HG02938 (cell line): ENCODE measurements at regions not wholly inside any gene's neighbourhood (a gene's known extent, or its start where the extent isn't known, plus 50 kb on each side); places are given as distances from the start of the nearest gene placed in this dataset.
"Not testable (repeated sequence)": the region's sequence is repeated elsewhere in the genome, so short reads cannot be mapped to it uniquely, and the experiment has no call there.

Experiments used
- ATAC-seq: cut with Tn5 transposase; IDR thresholded peaks from one replicate; pipeline ENCODE4 v1.9.1; 2021; ENCODE audit warnings: mild to moderate bottlenecking, moderate library complexity; ENCODE audit not compliant: unreplicated experiment

- ATAC-seq = not testable (repeated sequence)
These were observed 249.1 kb downstream of the GOLGA6L6 start for GRCh38 chr15:20292422-20293005.

- ATAC-seq = not testable (repeated sequence)
These were observed 250.0 kb downstream of the GOLGA6L6 start for GRCh38 chr15:20291616-20292015.

GRCh38 chr15:20290606-20291005, 251.0 kb downstream of the GOLGA6L6 start:
- ATAC-seq = not testable (repeated sequence)

DNA sequence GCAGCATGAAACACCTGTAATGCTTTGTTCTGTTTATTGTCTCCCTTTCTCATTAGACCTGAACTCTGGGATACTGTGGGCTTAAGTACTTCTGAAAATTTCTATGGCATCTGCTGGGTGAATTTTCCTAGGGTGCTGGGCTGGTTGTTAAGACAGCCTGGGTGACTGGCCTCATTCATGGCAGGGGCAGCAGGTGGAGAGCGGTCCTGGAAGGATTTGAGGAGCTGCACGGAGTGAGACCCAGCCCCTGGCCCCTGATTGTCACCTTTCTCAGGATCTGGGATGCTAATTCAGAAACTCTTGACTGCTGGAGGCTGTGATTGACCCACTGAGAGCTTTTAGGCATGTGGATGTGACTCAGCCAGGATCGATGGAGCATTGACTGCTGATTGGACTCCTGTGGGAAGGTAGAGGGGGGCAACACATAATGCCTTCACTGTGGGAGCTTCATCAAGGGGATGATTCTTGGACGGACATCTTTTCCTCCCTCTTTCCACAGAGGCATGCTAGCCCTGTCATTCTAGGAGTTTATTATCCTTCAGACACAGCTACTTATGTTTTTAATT, 252.0 kb downstream of the GOLGA6L6 start:
- not testable (repeated sequence) for ATAC-seq

GRCh38 chr15:20288800-20289537, 252.6 kb downstream of the GOLGA6L6 start:
- ATAC-seq = not testable (repeated sequence)

DNA sequence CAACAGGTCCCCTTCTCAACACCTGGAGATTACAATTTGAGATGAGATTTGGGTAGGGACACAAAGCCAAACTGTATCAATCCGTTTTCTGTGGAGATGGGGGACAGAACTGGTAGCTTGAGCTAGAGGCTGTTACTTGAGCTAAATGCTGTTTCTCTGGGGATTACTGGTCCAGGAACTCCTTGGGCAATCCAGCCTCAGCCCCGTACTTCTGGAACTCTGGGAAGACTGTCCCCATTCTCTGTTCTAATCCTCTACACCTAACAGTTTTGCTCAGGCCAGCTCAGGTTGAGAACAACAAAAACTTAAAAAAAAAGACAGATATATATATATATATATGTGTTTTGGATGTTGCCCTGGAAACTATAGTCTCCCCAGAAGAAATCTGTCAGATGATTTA, 255.0 kb downstream of the GOLGA6L6 start:
- ATAC-seq = not testable (repeated sequence)

DNA sequence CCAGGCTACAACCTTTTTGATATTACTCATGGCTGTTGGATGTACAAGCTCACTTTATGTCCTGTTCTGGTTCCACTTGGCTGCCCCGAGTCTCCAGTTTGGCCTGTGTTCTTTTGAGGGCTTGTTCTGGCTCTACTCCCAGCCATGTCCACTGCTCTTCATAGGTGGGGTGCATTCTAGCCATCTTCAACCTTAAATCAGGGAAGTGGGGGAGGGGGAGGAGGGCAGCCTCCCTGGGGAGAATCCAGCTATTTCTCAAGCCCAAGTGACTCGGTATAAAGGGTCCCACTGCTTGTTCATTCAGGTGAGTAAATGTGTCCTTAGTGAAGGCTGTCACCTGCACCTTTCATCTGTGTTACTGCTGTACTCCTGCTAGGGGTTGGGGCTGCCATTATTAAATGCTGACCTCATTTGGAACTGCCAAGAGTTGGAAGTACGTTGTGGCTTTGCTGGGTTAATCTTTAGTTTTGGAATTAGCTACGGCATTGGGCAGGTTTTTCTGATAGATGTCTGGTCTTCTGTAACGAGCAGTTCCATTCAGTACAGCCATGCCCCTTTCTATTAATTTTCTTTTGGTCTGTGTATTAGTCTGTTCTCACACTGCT, 255.8 kb downstream of the GOLGA6L6 start:
- not testable (repeated sequence) for ATAC-seq

DNA sequence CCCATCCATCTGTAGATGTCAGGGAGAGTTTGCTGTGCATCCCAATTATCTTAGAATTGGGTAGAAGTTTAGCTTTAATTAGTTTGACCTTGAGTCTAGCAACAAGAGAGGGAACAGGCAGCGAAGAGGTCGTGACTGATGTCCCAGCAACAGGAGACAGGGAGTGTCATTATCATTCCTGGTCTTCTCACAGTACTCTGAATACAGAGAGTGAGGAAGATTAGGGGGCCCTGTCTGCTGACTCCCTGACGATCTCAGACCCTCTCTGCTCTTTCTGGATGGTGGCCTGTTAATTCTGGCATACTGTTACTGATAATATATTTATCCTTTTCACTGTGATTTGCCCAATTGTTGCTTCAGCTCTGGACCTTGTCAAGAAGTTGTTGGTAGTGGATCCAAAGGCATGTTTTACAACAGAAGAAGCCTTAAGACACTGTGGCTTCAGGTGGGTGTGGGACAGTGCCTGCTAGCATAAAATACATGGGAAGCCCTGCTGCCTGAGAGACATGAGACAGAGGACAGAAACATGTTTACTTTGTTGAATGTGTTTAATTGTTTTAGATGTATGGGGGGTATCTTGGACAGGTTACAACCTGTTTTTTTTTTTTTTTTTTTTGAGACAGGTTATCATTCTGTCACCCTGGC, 256.6 kb downstream of the GOLGA6L6 start:
- not testable (repeated sequence) for ATAC-seq

GRCh38 chr15:20283651-20284050, 257.9 kb downstream of the GOLGA6L6 start:
- ATAC-seq = not testable (repeated sequence)

- ATAC-seq = not testable (repeated sequence)
These were observed 259.1 kb downstream of the GOLGA6L6 start for GRCh38 chr15:20282491-20282943.

GRCh38 chr15:20281567-20282275, 259.9 kb downstream of the GOLGA6L6 start:
- not testable (repeated sequence) for ATAC-seq

DNA sequence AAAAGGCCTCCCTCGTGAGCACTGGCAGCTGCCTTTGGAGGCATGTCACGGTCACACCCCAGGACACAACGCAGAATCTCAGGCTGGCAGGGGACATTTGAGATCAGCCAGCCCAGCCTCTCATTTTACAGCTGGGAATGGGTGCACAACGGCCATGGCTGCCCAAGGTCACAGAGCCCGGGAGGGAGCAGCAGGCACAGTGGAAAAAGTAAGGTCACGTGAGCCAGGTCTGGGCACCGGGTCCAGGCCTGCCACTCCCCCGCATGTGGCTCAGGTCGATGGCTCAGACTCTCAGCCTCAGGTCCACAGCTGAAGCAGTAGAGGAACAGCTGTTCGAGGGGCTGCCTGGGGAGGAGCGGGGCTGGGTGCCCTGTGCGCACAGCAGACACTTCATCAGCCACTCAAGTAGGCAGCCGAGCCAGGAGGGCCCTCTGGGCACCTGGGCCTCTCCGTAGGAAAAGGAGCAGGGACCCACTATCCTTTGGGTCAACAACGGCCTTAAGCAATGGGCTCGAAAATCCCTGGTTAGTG, 260.6 kb downstream of the GOLGA6L6 start:
- ATAC-seq = no peak

DNA sequence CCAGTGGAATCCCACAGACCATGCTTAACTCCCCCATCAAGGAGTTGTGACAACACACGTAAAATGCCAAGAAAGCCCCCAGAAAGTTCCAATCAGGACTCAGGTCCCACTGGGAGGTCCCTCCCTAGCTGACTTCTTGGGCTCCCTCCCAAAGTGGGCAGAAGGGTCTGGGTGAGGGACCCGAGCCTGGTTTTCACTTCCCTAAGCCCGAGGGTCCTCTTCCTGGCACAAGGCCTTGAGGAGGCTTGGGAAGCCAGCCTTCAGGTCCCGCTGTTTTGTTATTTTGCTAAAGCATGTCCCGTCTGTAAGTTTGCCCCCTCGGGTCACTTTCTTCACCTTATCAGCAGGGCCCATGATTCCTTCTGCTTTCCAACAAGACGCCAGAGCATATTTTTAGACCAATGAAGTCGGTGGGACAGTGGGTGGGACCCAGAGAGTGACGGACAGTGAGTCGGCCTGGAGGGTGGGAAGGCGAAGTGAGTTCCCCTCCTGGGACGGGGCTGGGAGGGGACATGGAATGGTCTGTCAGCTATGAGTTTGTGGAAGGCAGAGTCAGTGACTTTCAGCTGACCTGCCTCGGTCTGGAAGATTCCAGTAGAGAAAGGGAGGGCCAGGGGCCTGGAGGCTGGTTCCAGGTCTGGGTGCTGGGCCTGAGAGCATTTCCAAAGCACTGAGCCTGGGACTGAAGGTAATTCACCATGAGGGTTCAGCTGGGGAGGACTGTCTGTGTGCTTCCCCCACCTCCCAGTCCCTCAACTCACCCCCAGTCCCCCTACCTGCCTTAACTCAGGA, 261.3 kb downstream of the GOLGA6L6 start:
- ATAC-seq = not testable (repeated sequence)

GRCh38 chr15:20279056-20279455, 262.5 kb downstream of the GOLGA6L6 start:
- not testable (repeated sequence) for ATAC-seq

DNA sequence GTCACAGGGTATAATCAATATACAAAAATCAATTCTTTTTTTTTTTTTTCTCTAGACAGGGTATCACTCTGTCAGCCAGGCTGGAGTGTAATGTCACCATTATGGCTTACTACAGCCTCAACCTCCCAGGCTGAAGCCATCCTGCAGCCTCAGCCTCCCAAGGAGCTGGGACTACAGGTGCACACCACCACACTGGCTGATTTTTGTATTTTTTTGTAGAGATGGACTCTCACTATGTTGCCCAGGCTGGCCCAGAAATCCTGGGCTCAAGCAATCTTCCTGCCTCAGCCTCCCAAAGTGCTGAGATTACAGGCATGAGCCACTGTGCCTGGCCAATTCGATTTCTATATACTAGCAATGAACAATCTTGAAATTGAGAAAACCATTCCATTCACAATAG, 263.2 kb downstream of the GOLGA6L6 start:
- not testable (repeated sequence) for ATAC-seq

DNA sequence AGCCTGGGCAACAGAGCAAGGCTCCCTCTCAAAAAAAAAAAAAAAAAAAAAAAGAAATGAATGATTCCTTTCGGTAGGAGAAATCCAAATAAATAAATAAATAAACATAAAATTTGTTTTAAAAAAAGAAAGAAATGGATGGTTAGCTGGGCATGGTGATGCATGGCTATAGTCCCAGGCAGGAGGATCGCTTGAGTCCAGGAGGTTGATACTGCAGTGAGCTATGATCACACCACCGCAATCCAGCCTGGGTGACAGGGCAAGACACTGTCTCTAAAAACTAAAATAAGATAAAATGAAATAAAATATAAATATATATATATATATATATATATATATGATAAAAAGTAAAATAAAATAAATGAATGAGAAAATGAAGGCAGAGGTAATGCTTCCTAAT, 264.1 kb downstream of the GOLGA6L6 start:
- not testable (repeated sequence) for ATAC-seq

DNA sequence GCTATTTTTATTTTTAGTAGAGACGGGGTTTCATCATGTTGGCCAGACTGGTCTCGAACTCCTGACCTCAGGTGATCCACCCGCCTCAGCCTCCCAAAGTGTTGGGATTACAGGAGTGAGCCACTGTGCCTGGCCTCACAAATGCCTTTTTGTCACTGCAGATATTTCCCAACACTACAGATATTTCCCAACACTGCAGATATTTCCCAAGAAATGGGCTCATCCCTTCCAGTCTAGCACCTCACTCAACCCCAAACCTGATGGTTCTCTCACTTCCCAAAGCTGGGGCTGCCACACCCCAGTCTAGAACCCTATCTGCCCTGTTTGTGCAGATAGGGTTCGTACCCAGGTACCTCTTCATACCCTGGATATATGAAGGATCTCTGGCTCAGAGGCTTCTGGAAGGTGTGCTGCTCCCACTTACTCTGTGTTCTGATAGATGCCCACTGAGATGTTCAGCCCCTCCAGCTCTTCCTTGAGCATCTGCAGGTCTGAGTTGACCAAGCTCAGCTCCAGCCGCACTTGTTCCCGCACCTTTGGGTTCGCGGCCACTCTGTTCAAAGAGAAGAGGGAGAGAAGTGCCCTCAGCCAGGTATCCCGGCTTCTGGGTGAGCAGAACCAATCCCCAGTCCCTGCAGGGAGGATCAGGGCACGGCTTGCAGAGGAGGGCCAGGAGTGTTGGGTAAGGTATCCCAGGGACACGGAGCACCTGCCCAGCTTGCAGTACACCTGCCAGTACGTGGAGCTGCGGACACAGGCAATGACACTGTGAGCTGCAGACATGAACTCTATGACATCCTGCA, 265.1 kb downstream of the GOLGA6L6 start:
- not testable (repeated sequence) for ATAC-seq

GRCh38 chr15:20275373-20275967, 266.1 kb downstream of the GOLGA6L6 start:
- not testable (repeated sequence) for ATAC-seq
